K562 (cell line): ENCODE measurements at regions not wholly inside any gene's neighbourhood (a gene's known extent, or its start where the extent isn't known, plus 50 kb on each side); places are given as distances from the start of the nearest gene placed in this dataset.
A peak's percentile ranks its signal among the peaks of the same experiment; 100 is the strongest.

Experiments used
- ATAC-seq: fragments of 200-7000 bp; cut with Tn5 transposase; 3 replicates; pipeline ENCODE4 v1.9.1; 2020; ENCODE audit warnings: moderate library complexity
- BruUV-seq: library from RNA; stranded (reverse); fragments of 400-500 nt; replicated peaks from 2 replicates; lab custom pipeline; 2021; lab: Mats Ljungman, UMichigan
- CTCF ChIA-PET: fragments of 300-600 bp; formaldehyde crosslinking; extraction: SDS; loops from one replicate; lab custom pipeline; 2021; ENCODE audit warnings: low intra/inter-chr PET ratio; lab: Yijun Ruan, JAX
- POLR2A ChIA-PET: fragments of 300-600, 350-650 bp; sonication (Branson Sonifier 250); formaldehyde crosslinking; extraction: SDS; loops from one replicate; lab custom pipeline; 2021; ENCODE audit warnings: antibody characterized with exemption, inconsistent platforms; lab: Yijun Ruan, JAX
- DNase-seq, 4 experiments: peaks; one replicate each; pipeline versions ENCODE4 v3.0.0 to v3.0.0-alpha.2; 2011 to 2018; ENCODE audit warnings: low spot score in 3 of 4, mixed read lengths in 3 of 4; ENCODE audit errors: extremely low read depth in 1 of 4
- FAIRE-seq: peaks from 2 replicates; lab custom pipeline; 2011; peaks lifted over from hg19 to GRCh38; lab: Jason Lieb, UNC
- H2AFZ ChIP-seq: 2 replicates; pipeline ENCODE4 v1.6.0; 2011; ENCODE audit warnings: low read depth, low read length, control low read depth, inconsistent platforms
- H3K27ac ChIP-seq: fragments of 200-600 bp; 3 replicates; pipeline ENCODE4 v1.8.0; 2011; ENCODE audit warnings: low read depth, mild to moderate bottlenecking, control low read depth, inconsistent platforms, low read length, moderate library complexity, mixed read lengths; ENCODE audit errors: extremely low read depth
- H3K27me3 ChIP-seq, 2 experiments: fragments of 300-600 bp in 1 of 2; 2 replicates in 1 of 2; 3 replicates in 1 of 2; pipeline versions ENCODE4 v1.6.0 to v1.8.0; 2011; ENCODE audit warnings: inconsistent platforms in 2 of 2, low read length in 2 of 2, mild to moderate bottlenecking in 1 of 2, mixed read lengths in 1 of 2, moderate library complexity in 1 of 2; ENCODE audit not compliant: control insufficient read depth in 2 of 2, insufficient read depth in 2 of 2
- H3K36me3 ChIP-seq: fragments of 300-600 bp; 3 replicates; pipeline ENCODE4 v1.8.0; 2011; ENCODE audit warnings: mild to moderate bottlenecking, low read length, inconsistent platforms; ENCODE audit not compliant: control insufficient read depth, insufficient read depth
- H3K4me1 ChIP-seq, 2 experiments: fragments of 200-600 bp in 1 of 2; replicated peaks in 1 of 2; 2 replicates in 1 of 2; 3 replicates in 1 of 2; pipeline versions ENCODE4 v1.5.1 to v1.8.0; 2011; ENCODE audit warnings: inconsistent platforms in 2 of 2, low read length in 2 of 2, mild to moderate bottlenecking in 1 of 2, mixed read lengths in 1 of 2, moderate library complexity in 1 of 2; ENCODE audit not compliant: control insufficient read depth in 2 of 2, insufficient read depth in 2 of 2
- H3K4me2 ChIP-seq: 2 replicates; pipeline ENCODE4 v1.6.1; 2011; ENCODE audit warnings: low read length, control low read depth, inconsistent platforms, mixed read lengths; ENCODE audit not compliant: insufficient read depth
- H3K4me3 ChIP-seq: fragments of 200-600 bp; sonication (generic), shearing (Covaris generic); 2 replicates; pipeline ENCODE4 v1.5.1; 2016; ENCODE audit warnings: control low read depth, inconsistent platforms
- H3K79me2 ChIP-seq: fragments of 200-600 bp; 3 replicates; pipeline ENCODE4 v1.8.0; 2011; ENCODE audit warnings: low read length, inconsistent platforms; ENCODE audit not compliant: control insufficient read depth, insufficient read depth
- H3K9ac ChIP-seq, 2 experiments: 2 replicates each; pipeline versions ENCODE4 v1.6.0 to v1.6.1; 2011; ENCODE audit warnings: low read depth in 2 of 2, low read length in 2 of 2, control low read depth in 1 of 2, inconsistent platforms in 1 of 2, mild to moderate bottlenecking in 1 of 2, mixed read lengths in 1 of 2; ENCODE audit not compliant: insufficient read depth in 1 of 2
- H3K9me1 ChIP-seq: one replicate; pipeline ENCODE4 v1.6.0; 2011; ENCODE audit warnings: inconsistent platforms, mild to moderate bottlenecking, low read length, moderate library complexity; ENCODE audit not compliant: control insufficient read depth, insufficient read depth
- H3K9me3 ChIP-seq: replicated peaks from 2 replicates; pipeline ENCODE4 v1.5.1; 2011; ENCODE audit warnings: low read depth, low read length, inconsistent platforms; ENCODE audit not compliant: control insufficient read depth, insufficient read depth
- H4K20me1 ChIP-seq: replicated peaks from 2 replicates; pipeline ENCODE4 v1.6.1; 2011; ENCODE audit warnings: low read length, inconsistent platforms, mixed read lengths; ENCODE audit not compliant: control insufficient read depth, insufficient read depth
- CHD2 ChIP-seq: IDR thresholded peaks from 2 replicates; pipeline ENCODE4 v1.6.1; 2011; ENCODE audit warnings: low read depth, low read length
- ILK ChIP-seq: fragments of 450-650 bp; IDR thresholded peaks from 2 replicates; pipeline ENCODE4 v1.6.1; 2016; ENCODE audit warnings: missing genetic modification characterization, low read depth, mild to moderate bottlenecking, missing compliant biosample characterization, moderate library complexity, borderline replicate concordance
- MYBL2 ChIP-seq, 2 experiments: fragments of 450-650 bp in 1 of 2; sonication (generic) in 1 of 2; formaldehyde crosslinking in 1 of 2; IDR thresholded peaks; 2 replicates each; pipeline versions ENCODE4 v1.6.1 to v1.8.1; 2017 to 2022; ENCODE audit warnings: borderline replicate concordance in 1 of 2, inconsistent platforms in 1 of 2, low read depth in 1 of 2, mild to moderate bottlenecking in 1 of 2, missing genetic modification reagents in 1 of 2, moderate library complexity in 1 of 2
- RAD51 ChIP-seq: fragments of 450-650 bp; IDR thresholded peaks from 2 replicates; pipeline ENCODE4 v1.7.1; 2016; ENCODE audit warnings: low read depth, mild to moderate bottlenecking, borderline replicate concordance
- SPI1 ChIP-seq: IDR thresholded peaks from 2 replicates; pipeline ENCODE4 v1.6.1; 2011; ENCODE audit warnings: low read depth, low read length, control low read depth, borderline replicate concordance
- SREBF1 ChIP-seq: fragments of 150-350 bp; IDR thresholded peaks from 2 replicates; pipeline ENCODE4 v1.6.1; 2014; ENCODE audit warnings: antibody characterized with exemption, low read depth, low read length, borderline replicate concordance
- ZNF12 ChIP-seq: sonication (generic); formaldehyde crosslinking; IDR thresholded peaks from 2 replicates; pipeline ENCODE4 v1.4.0; 2020; ENCODE audit warnings: mild to moderate bottlenecking, missing genetic modification reagents
- ZNF507 ChIP-seq: conservative IDR thresholded peaks from 2 replicates; pipeline ENCODE4 v1.6.1; 2017; ENCODE audit warnings: missing genetic modification characterization, missing compliant biosample characterization
- ZNF778 ChIP-seq: fragments of 450-650 bp; formaldehyde crosslinking; IDR thresholded peaks from 2 replicates; pipeline ENCODE4 v1.4.0; 2020; ENCODE audit warnings: mild to moderate bottlenecking, moderate library complexity
- ZNF785 ChIP-seq: fragments of 250-450 bp; sonication (Bioruptor Pico); IDR thresholded peaks from 2 replicates; pipeline ENCODE4 v1.4.0; 2020; ENCODE audit warnings: mild to moderate bottlenecking
- WGBS: fragments of 100-300 bp; shearing (Covaris generic); methylation state at CpG from one replicate; pipeline ENCODE4 v1.1.6; 2016; ENCODE audit warnings: low coverage, mixed read lengths; ENCODE audit not compliant: insufficient coverage; ENCODE audit errors: missing lambda C conversion rate; 5-methylcytosine and 5-hydroxymethylcytosine counted together
- in situ Hi-C: fragments of 300-500 bp; cut with MboI; formaldehyde crosslinking; loops from 4 replicates; pipeline ENCODE4 v1.15.0; 2018; ENCODE audit warnings: inconsistent platforms, mixed read lengths
- intact Hi-C: fragments of 100-400 bp; cut with micrococcal nuclease; formaldehyde crosslinking; loops from 2 replicates; pipeline ENCODE4 v1.14.2; 2022
- TF ChIP-seq, protein P1 (sequence below): fragments of 250-450 bp; sonication (Bioruptor Pico); IDR thresholded peaks from 2 replicates; pipeline ENCODE4 v1.4.0; 2020; ENCODE audit warnings: mild to moderate bottlenecking
- TF ChIP-seq, protein P2 (sequence below): fragments of 250-450 bp; sonication (Bioruptor Pico); IDR thresholded peaks from 2 replicates; pipeline ENCODE4 v1.9.0; 2021; ENCODE audit warnings: mild to moderate bottlenecking, inconsistent platforms
- TF ChIP-seq, protein P3 (sequence below): IDR thresholded peaks from 2 replicates; pipeline ENCODE4 v1.6.1; 2016; ENCODE audit warnings: missing genetic modification characterization, missing compliant biosample characterization
- TF ChIP-seq, protein P4 (sequence below): fragments of 250-450 bp; sonication (Bioruptor Pico); IDR thresholded peaks from 2 replicates; pipeline ENCODE4 v1.8.0; 2022; ENCODE audit warnings: inconsistent platforms

DNA sequence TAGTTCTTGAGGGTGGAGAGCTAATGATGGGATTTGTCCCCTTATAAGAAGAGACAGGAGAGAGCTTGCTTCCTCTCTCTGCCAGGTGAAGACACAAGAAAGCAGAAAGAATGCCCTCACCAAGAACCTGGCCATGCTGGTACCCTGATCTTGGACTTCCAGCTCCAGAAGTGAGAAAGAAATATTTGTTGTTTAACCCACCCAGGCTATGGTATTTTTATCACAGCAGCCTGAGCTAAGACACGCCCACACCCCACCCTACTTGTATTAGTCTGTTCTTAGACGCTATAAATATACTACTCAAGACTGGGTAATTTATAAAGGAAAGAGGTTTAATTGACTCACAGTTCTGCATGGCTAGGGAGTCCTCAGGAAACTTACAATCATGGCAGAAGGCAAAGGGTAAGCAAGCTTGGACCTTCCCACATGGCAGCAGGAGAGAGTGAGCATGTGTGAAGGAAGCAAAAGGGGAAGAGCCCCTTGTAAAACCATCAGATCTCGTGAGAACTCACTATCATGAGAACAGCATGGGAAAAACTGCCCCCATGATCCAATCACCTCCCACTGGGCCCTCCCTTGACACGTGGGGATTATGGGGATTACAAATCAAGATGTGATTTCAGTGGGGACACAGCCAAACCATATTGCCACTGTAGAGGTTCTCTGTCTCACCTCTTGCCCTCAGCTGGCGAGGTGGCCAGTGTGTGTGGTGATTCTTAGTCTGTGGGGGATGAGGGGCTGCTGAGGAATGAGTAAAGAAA is 57.4 kb upstream of the RCBTB2 start:
- no peaks in the 10 kb centered on the region for H4K20me1 ChIP-seq
- no peak for FAIRE-seq
- DNase-seq, result no peak
- H3K9ac ChIP-seq, result no peak overlapping the region
- no peak overlapping the region for H3K4me2 ChIP-seq
- no peaks in the 10 kb centered on the region for H3K27me3 ChIP-seq
- H3K4me1 ChIP-seq, result peaks cover 0 to 5% of the 10 kb centered on the region in 2 experiments; a peak in 1 of 5 replicates
- CTCF ChIA-PET, result no interaction called here
- BruUV-seq, result no TSS peak
- no peak overlapping the region for H2AFZ ChIP-seq
- no peaks in the 10 kb centered on the region for H3K36me3 ChIP-seq
- H3K9me1 ChIP-seq, result no peaks in the 10 kb centered on the region
- intact Hi-C loops, result no loop called here
- in situ Hi-C loops, result loop anchor here (25.0 kb wide), 1 partner anchor 253 kb away; no protein-coding TSS in a partner anchor
- no peak overlapping the region for H3K4me3 ChIP-seq
- POLR2A ChIA-PET, result no interaction called here
- no peaks in the 10 kb centered on the region for H3K9me3 ChIP-seq
- ATAC-seq, result no peak
- WGBS, result 16% methylated on average over 4 of the region's 5 CpGs
- no peaks in the 10 kb centered on the region for H3K79me2 ChIP-seq
- H3K27ac ChIP-seq, result no peak overlapping the region
- TF ChIP-seq ZNF507 (tag) (no peak), CHD2 (0 out of 2 replicates have a peak, but pooled peaks have one; percentile 24), ILK (tag) (no peak), ZNF785 (CRISPR knock-in tag) (no peak), SREBF1 (no peak), ZNF778 (CRISPR knock-in tag) (no peak), ZNF12 (CRISPR knock-in tag) (no peak), RAD51 (no peak), SPI1 (peak; percentile 32; the same call in 1 of the 2 replicates), MYBL2 (IDR thresholded peaks at IDR 0.05; ENCODE audit: low read depth) (no peak), MYBL2 (CRISPR knock-in tag; IDR thresholded peaks at IDR 0.05; ENCODE audit: borderline replicate concordance) (no peak)
- TF ChIP-seq, protein P1, sequence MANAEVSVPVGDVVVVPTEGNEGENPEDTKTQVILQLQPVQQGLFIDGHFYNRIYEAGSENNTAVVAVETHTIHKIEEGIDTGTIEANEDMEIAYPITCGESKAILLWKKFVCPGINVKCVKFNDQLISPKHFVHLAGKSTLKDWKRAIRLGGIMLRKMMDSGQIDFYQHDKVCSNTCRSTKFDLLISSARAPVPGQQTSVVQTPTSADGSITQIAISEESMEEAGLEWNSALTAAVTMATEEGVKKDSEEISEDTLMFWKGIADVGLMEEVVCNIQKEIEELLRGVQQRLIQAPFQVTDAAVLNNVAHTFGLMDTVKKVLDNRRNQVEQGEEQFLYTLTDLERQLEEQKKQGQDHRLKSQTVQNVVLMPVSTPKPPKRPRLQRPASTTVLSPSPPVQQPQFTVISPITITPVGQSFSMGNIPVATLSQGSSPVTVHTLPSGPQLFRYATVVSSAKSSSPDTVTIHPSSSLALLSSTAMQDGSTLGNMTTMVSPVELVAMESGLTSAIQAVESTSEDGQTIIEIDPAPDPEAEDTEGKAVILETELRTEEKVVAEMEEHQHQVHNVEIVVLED (CRISPR knock-in tag), result no peak
- TF ChIP-seq, protein P2, sequence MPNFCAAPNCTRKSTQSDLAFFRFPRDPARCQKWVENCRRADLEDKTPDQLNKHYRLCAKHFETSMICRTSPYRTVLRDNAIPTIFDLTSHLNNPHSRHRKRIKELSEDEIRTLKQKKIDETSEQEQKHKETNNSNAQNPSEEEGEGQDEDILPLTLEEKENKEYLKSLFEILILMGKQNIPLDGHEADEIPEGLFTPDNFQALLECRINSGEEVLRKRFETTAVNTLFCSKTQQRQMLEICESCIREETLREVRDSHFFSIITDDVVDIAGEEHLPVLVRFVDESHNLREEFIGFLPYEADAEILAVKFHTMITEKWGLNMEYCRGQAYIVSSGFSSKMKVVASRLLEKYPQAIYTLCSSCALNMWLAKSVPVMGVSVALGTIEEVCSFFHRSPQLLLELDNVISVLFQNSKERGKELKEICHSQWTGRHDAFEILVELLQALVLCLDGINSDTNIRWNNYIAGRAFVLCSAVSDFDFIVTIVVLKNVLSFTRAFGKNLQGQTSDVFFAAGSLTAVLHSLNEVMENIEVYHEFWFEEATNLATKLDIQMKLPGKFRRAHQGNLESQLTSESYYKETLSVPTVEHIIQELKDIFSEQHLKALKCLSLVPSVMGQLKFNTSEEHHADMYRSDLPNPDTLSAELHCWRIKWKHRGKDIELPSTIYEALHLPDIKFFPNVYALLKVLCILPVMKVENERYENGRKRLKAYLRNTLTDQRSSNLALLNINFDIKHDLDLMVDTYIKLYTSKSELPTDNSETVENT, result no peak
- TF ChIP-seq, protein P3, sequence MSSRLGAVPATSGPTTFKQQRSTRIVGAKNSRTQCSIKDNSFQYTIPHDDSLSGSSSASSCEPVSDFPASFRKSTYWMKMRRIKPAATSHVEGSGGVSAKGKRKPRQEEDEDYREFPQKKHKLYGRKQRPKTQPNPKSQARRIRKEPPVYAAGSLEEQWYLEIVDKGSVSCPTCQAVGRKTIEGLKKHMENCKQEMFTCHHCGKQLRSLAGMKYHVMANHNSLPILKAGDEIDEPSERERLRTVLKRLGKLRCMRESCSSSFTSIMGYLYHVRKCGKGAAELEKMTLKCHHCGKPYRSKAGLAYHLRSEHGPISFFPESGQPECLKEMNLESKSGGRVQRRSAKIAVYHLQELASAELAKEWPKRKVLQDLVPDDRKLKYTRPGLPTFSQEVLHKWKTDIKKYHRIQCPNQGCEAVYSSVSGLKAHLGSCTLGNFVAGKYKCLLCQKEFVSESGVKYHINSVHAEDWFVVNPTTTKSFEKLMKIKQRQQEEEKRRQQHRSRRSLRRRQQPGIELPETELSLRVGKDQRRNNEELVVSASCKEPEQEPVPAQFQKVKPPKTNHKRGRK, result no peak
- TF ChIP-seq, protein P4, sequence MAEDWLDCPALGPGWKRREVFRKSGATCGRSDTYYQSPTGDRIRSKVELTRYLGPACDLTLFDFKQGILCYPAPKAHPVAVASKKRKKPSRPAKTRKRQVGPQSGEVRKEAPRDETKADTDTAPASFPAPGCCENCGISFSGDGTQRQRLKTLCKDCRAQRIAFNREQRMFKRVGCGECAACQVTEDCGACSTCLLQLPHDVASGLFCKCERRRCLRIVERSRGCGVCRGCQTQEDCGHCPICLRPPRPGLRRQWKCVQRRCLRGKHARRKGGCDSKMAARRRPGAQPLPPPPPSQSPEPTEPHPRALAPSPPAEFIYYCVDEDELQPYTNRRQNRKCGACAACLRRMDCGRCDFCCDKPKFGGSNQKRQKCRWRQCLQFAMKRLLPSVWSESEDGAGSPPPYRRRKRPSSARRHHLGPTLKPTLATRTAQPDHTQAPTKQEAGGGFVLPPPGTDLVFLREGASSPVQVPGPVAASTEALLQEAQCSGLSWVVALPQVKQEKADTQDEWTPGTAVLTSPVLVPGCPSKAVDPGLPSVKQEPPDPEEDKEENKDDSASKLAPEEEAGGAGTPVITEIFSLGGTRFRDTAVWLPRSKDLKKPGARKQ (CRISPR knock-in tag), result no peak
